Tibial nerve (tissue), 4 donors: ENCODE measurements at regions not wholly inside any gene's neighbourhood (a gene's known extent, or its start where the extent isn't known, plus 50 kb on each side); places are given as distances from the start of the nearest gene placed in this dataset.

ENCODE experiments used
- DNase-seq, 2 donors: peaks; one replicate each; pipeline ENCODE4 v3.0.0-alpha.2; 2019; ENCODE audit warnings: low spot score in 2 of 2
- H3K27ac ChIP-seq, 4 donors: fragments of 200-600 bp; sonication (generic) in 3 of 4; one replicate each; pipeline ENCODE4 v1.5.1; 2017 to 2019; ENCODE audit warnings: mild to moderate bottlenecking in 1 of 4
- H3K27me3 ChIP-seq, 2 donors: fragments of 200-600 bp; sonication (generic) in 1 of 2; one replicate each; pipeline versions ENCODE4 v1.5.1 to v1.6.0; 2017 to 2019
- H3K36me3 ChIP-seq, 3 donors: fragments of 200-600 bp; sonication (generic); one replicate each; pipeline ENCODE4 v1.5.1; 2018 to 2019
- H3K4me1 ChIP-seq, 4 donors: fragments of 200-600 bp; sonication (generic) in 3 of 4; one replicate each; pipeline ENCODE4 v1.5.1; 2017 to 2019
- H3K4me3 ChIP-seq, 4 donors: fragments of 200-600 bp; sonication (generic) in 3 of 4; one replicate each; pipeline ENCODE4 v1.5.1; 2017 to 2019; ENCODE audit warnings: mild to moderate bottlenecking in 1 of 4, moderate library complexity in 1 of 4
- H3K9me3 ChIP-seq, 4 donors: fragments of 200-600 bp; sonication (generic) in 3 of 4; one replicate each; pipeline ENCODE4 v1.5.1; 2017 to 2019
- CTCF ChIP-seq, 5 experiments: fragments of 200-600 bp in 3 of 5; fragments of 450-650 bp in 2 of 5; sonication (generic) in 3 of 5; IDR thresholded peaks; one replicate each; pipeline ENCODE4 v1.5.1; 2016 to 2019; ENCODE audit warnings: antibody characterized with exemption in 5 of 5, mild to moderate bottlenecking in 3 of 5, moderate library complexity in 2 of 5
- EP300 ChIP-seq, 2 donors: sonication (generic); formaldehyde crosslinking; IDR thresholded peaks; one replicate each; pipeline ENCODE4 v1.6.1; 2017; ENCODE audit warnings: antibody characterized with exemption in 2 of 2, mild to moderate bottlenecking in 1 of 2
- POLR2A ChIP-seq, 2 donors: fragments of 450-650 bp; IDR thresholded peaks; one replicate each; pipeline ENCODE4 v1.6.1; 2017; ENCODE audit warnings: antibody characterized with exemption in 2 of 2, mild to moderate bottlenecking in 2 of 2, moderate library complexity in 2 of 2
- WGBS, 2 donors: methylation state at CpG; one replicate each; pipeline ENCODE4 v1.1.5; 2018; 5-methylcytosine and 5-hydroxymethylcytosine counted together

GRCh38 chr9:108579757-108580439 is 275.9 kb downstream of the ACTL7B start:
- Histone ChIP-seq H3K27ac (no peak overlapping the region), H3K36me3 (no peaks in the 10 kb centered on the region), H3K4me1 (no peaks in the 10 kb centered on the region), H3K4me3 (no peak overlapping the region), H3K27me3 (no peaks in the 10 kb centered on the region), H3K9me3 (no peaks in the 10 kb centered on the region)
- WGBS, 2 donors = 76 to 84% methylated on average over 6 of the region's 6 CpGs
- TF ChIP-seq EP300 (IDR thresholded peaks at IDR 0.05) = no peak
- no peak for TF ChIP-seq POLR2A (IDR thresholded peaks at IDR 0.05)
- no peak for TF ChIP-seq CTCF (IDR thresholded peaks at IDR 0.05)
- DNase-seq = no peak

- no peaks in the 10 kb centered on the region for H3K27me3 ChIP-seq
- WGBS, 2 donors = 42 to 61% methylated on average over 1 of the region's 1 CpG
- H3K27ac ChIP-seq = no peak overlapping the region
- no peaks in the 10 kb centered on the region for H3K4me1 ChIP-seq
- H3K9me3 ChIP-seq = no peaks in the 10 kb centered on the region
- no peak overlapping the region for H3K4me3 ChIP-seq
- no peak for DNase-seq
- no peak for TF ChIP-seq POLR2A (IDR thresholded peaks at IDR 0.05)
- TF ChIP-seq EP300 (IDR thresholded peaks at IDR 0.05) = no peak
- no peak for TF ChIP-seq CTCF (IDR thresholded peaks at IDR 0.05)
- H3K36me3 ChIP-seq = no peaks in the 10 kb centered on the region
Observed at GRCh38 chr9:108575276-108575675, 280.5 kb downstream of the ACTL7B start.

- no peaks in the 10 kb centered on the region for H3K9me3 ChIP-seq
- no peak overlapping the region for H3K4me3 ChIP-seq
- peaks cover 0 to 7% (median 0%) of the 10 kb centered on the region in 4 donors for H3K4me1 ChIP-seq
- no peak for DNase-seq
- TF ChIP-seq EP300 (IDR thresholded peaks at IDR 0.05) (no peak), POLR2A (IDR thresholded peaks at IDR 0.05) (no peak), CTCF (IDR thresholded peaks at IDR 0.05) (no peak)
- no peaks in the 10 kb centered on the region for H3K36me3 ChIP-seq
- no peak overlapping the region for H3K27ac ChIP-seq
- WGBS, 2 donors = 46 to 85% methylated on average over 2 of the region's 3 CpGs
- H3K27me3 ChIP-seq = no peaks in the 10 kb centered on the region
Observed at GRCh38 chr9:108569624-108570023, 286.2 kb downstream of the ACTL7B start.

GRCh38 chr9:108568093-108568492 is 287.7 kb downstream of the ACTL7B start:
- TF ChIP-seq CTCF (IDR thresholded peaks at IDR 0.05) (no peak), EP300 (IDR thresholded peaks at IDR 0.05) (no peak), POLR2A (IDR thresholded peaks at IDR 0.05) (no peak)
- DNase-seq = no peak
- H3K4me1 ChIP-seq = peaks cover 0 to 7% (median 0%) of the 10 kb centered on the region in 4 donors
- H3K27ac ChIP-seq = no peak overlapping the region
- no peaks in the 10 kb centered on the region for H3K9me3 ChIP-seq
- no peak overlapping the region for H3K4me3 ChIP-seq
- WGBS, 2 donors = 78 to 81% methylated on average over 3 of the region's 3 CpGs
- H3K36me3 ChIP-seq = no peaks in the 10 kb centered on the region
- no peaks in the 10 kb centered on the region for H3K27me3 ChIP-seq

- H3K27ac ChIP-seq = no peak overlapping the region
- no peak for TF ChIP-seq POLR2A (IDR thresholded peaks at IDR 0.05)
- no peak for TF ChIP-seq EP300 (IDR thresholded peaks at IDR 0.05)
- H3K4me1 ChIP-seq = peaks cover 0 to 7% (median 0%) of the 10 kb centered on the region in 4 donors
- no peaks in the 10 kb centered on the region for H3K36me3 ChIP-seq
- 63 to 80% methylated on average over 1 of the region's 1 CpG for WGBS, 2 donors
- H3K27me3 ChIP-seq = no peaks in the 10 kb centered on the region
- H3K4me3 ChIP-seq = no peak overlapping the region
- DNase-seq = no peak
- no peaks in the 10 kb centered on the region for H3K9me3 ChIP-seq
Observed at GRCh38 chr9:108567571-108567970, 288.2 kb downstream of the ACTL7B start.
